Transverse colon (tissue), 3 donors: ENCODE measurements at regions not wholly inside any gene's neighbourhood (a gene's known extent, or its start where the extent isn't known, plus 50 kb on each side); places are given as distances from the start of the nearest gene placed in this dataset.

Experiments
- CTCF ChIP-seq, 5 experiments: fragments of 200-600 bp in 3 of 5; fragments of 450-650 bp in 2 of 5; sonication (generic) in 3 of 5; IDR thresholded peaks; 1 replicate in 2 of 5; 2 replicates in 3 of 5; pipeline ENCODE4 v1.5.1; 2016 to 2017; ENCODE audit warnings: antibody characterized with exemption in 5 of 5, inconsistent platforms in 3 of 5, mild to moderate bottlenecking in 2 of 5, moderate library complexity in 1 of 5
- POLR2A ChIP-seq: fragments of 450-650 bp; IDR thresholded peaks from one replicate; pipeline ENCODE4 v1.6.1; 2016; ENCODE audit warnings: antibody characterized with exemption, mild to moderate bottlenecking, moderate library complexity

GRCh38 chr2:143933946-143934569, 585.9 kb downstream of the ZEB2 start:
- TF ChIP-seq CTCF (IDR thresholded peaks at IDR 0.05) (no peak), POLR2A (no peak)
